Activated naive CD8-positive, alpha-beta T cell treated with anti-CD3 and anti-CD28 coated beads, Interleukin-2, amount 10 ng/mL, durations not matched to agents 7 days and 5 days (primary cell): ENCODE measurements at regions not wholly inside any gene's neighbourhood (a gene's known extent, or its start where the extent isn't known, plus 50 kb on each side); places are given as distances from the start of the nearest gene placed in this dataset.
A peak's percentile ranks its signal among the peaks of the same experiment; 100 is the strongest.

ENCODE experiments used
- ATAC-seq: fragments of 150-1000 bp; cut with Tn5 transposase; one replicate; pipeline ENCODE4 v1.10.0; 2021; ENCODE audit warnings: low read depth, moderate library complexity
- POLR2A ChIA-PET: fragments of 350-600 bp; sonication (Branson Sonifier 250); formaldehyde crosslinking; loops from one replicate; lab custom pipeline; 2021; ENCODE audit warnings: antibody characterized with exemption; lab: Charles Lee
- DNase-seq: peaks from one replicate; pipeline ENCODE4 v3.0.0; 2021
- H3K27ac Mint-ChIP-seq: one replicate; pipeline ENCODE4 v1.8.0; 2022; ENCODE audit warnings: mild to moderate bottlenecking, mixed read lengths
- H3K27me3 Mint-ChIP-seq: one replicate; pipeline ENCODE4 v1.8.0; 2022; ENCODE audit warnings: mild to moderate bottlenecking, moderate library complexity, mixed read lengths
- H3K36me3 Mint-ChIP-seq: one replicate; pipeline ENCODE4 v1.8.0; 2021; ENCODE audit warnings: mild to moderate bottlenecking, mixed read lengths
- H3K4me1 Mint-ChIP-seq: one replicate; pipeline ENCODE4 v1.8.0; 2021; ENCODE audit warnings: mixed read lengths
- H3K4me3 Mint-ChIP-seq: one replicate; pipeline ENCODE4 v1.8.0; 2022; ENCODE audit warnings: mild to moderate bottlenecking, moderate library complexity, mixed read lengths
- H3K9me3 Mint-ChIP-seq: one replicate; pipeline ENCODE4 v1.8.0; 2021; ENCODE audit warnings: mixed read lengths

GRCh38 chr10:31739146-31739545 lies 189.5 kb downstream of the ARHGAP12 start:
- H3K27me3 Mint-ChIP-seq, result peaks cover 2% of the 10 kb centered on the region
- DNase-seq (no peak), ATAC-seq (no peak)
- H3K36me3 Mint-ChIP-seq, result peaks cover 1% of the 10 kb centered on the region
- H3K9me3 Mint-ChIP-seq, result peaks cover 12% of the 10 kb centered on the region
- H3K4me1 Mint-ChIP-seq, result no peaks in the 10 kb centered on the region
- H3K4me3 Mint-ChIP-seq, result no peak overlapping the region
- POLR2A ChIA-PET, result no interaction called here
- no peak overlapping the region for H3K27ac Mint-ChIP-seq

- Mint-ChIP-seq H3K4me1 (no peaks in the 10 kb centered on the region), H3K9me3 (peaks cover 3% of the 10 kb centered on the region), H3K27ac (no peak overlapping the region), H3K36me3 (no peaks in the 10 kb centered on the region), H3K4me3 (no peak overlapping the region), H3K27me3 (peaks cover 17% of the 10 kb centered on the region)
- no peak for DNase-seq
- no peak for ATAC-seq
- POLR2A ChIA-PET, result no interaction called here
Measured at GRCh38 chr10:31731711-31732110, 196.9 kb downstream of the ARHGAP12 start.

- H3K27ac Mint-ChIP-seq, result no peak overlapping the region
- DNase-seq (no peak), ATAC-seq (no peak)
- H3K36me3 Mint-ChIP-seq, result no peaks in the 10 kb centered on the region
- no peaks in the 10 kb centered on the region for H3K4me1 Mint-ChIP-seq
- no peak overlapping the region for H3K4me3 Mint-ChIP-seq
- H3K9me3 Mint-ChIP-seq, result peaks cover 3% of the 10 kb centered on the region
- POLR2A ChIA-PET, result no interaction called here
- peaks cover 17% of the 10 kb centered on the region for H3K27me3 Mint-ChIP-seq
Measured at GRCh38 chr10:31730776-31731175, 197.9 kb downstream of the ARHGAP12 start.

GRCh38 chr10:31728698-31729224 lies 199.9 kb downstream of the ARHGAP12 start:
- H3K4me3 Mint-ChIP-seq, result no peak overlapping the region
- POLR2A ChIA-PET, result interaction anchor here (1.2 kb wide), 1 partner anchor 31 kb away, joined by 10 read pairs; no protein-coding TSS in a partner anchor
- H3K27ac Mint-ChIP-seq, result no peak overlapping the region
- peaks cover 7% of the 10 kb centered on the region for H3K9me3 Mint-ChIP-seq
- peaks cover 18% of the 10 kb centered on the region for H3K27me3 Mint-ChIP-seq
- ATAC-seq (no peak), DNase-seq (no peak)
- H3K4me1 Mint-ChIP-seq, result peaks cover 1% of the 10 kb centered on the region
- peaks cover 3% of the 10 kb centered on the region for H3K36me3 Mint-ChIP-seq

- H3K4me1 Mint-ChIP-seq, result peaks cover 1% of the 10 kb centered on the region
- no peak for DNase-seq
- ATAC-seq, result no peak
- POLR2A ChIA-PET, result no interaction called here
- no peak overlapping the region for H3K4me3 Mint-ChIP-seq
- H3K9me3 Mint-ChIP-seq, result peaks cover 8% of the 10 kb centered on the region
- H3K36me3 Mint-ChIP-seq, result peaks cover 3% of the 10 kb centered on the region
- H3K27ac Mint-ChIP-seq, result no peak overlapping the region
- H3K27me3 Mint-ChIP-seq, result peaks cover 10% of the 10 kb centered on the region
Measured at GRCh38 chr10:31725436-31725835, 203.2 kb downstream of the ARHGAP12 start.

- Mint-ChIP-seq H3K27ac (no peak overlapping the region), H3K4me1 (peaks cover 1% of the 10 kb centered on the region), H3K4me3 (no peak overlapping the region), H3K27me3 (peaks cover 10% of the 10 kb centered on the region), H3K36me3 (peaks cover 3% of the 10 kb centered on the region), H3K9me3 (peaks cover 10% of the 10 kb centered on the region)
- POLR2A ChIA-PET, result no interaction called here
- ATAC-seq, result no peak
- no peak for DNase-seq
Measured at GRCh38 chr10:31724296-31724695, 204.3 kb downstream of the ARHGAP12 start.

- DNase-seq, result no peak
- peaks cover 1% of the 10 kb centered on the region for H3K4me1 Mint-ChIP-seq
- peaks cover 10% of the 10 kb centered on the region for H3K9me3 Mint-ChIP-seq
- no peak overlapping the region for H3K27ac Mint-ChIP-seq
- POLR2A ChIA-PET, result no interaction called here
- no peak for ATAC-seq
- no peak overlapping the region for H3K4me3 Mint-ChIP-seq
- H3K27me3 Mint-ChIP-seq, result peaks cover 9% of the 10 kb centered on the region
- peaks cover 3% of the 10 kb centered on the region for H3K36me3 Mint-ChIP-seq
Measured at GRCh38 chr10:31723106-31723750, 205.4 kb downstream of the ARHGAP12 start.

GRCh38 chr10:31721096-31721495 lies 207.5 kb downstream of the ARHGAP12 start:
- DNase-seq, result no peak
- H3K27ac Mint-ChIP-seq, result no peak overlapping the region
- no peak overlapping the region for H3K4me3 Mint-ChIP-seq
- peaks cover 3% of the 10 kb centered on the region for H3K36me3 Mint-ChIP-seq
- peaks cover 14% of the 10 kb centered on the region for H3K9me3 Mint-ChIP-seq
- POLR2A ChIA-PET, result no interaction called here
- H3K27me3 Mint-ChIP-seq, result peaks cover 12% of the 10 kb centered on the region
- ATAC-seq, result no peak
- peaks cover 3% of the 10 kb centered on the region for H3K4me1 Mint-ChIP-seq

- POLR2A ChIA-PET, result no interaction called here
- DNase-seq (no peak), ATAC-seq (no peak)
- Mint-ChIP-seq H3K36me3 (peaks cover 3% of the 10 kb centered on the region), H3K9me3 (peaks cover 15% of the 10 kb centered on the region), H3K4me1 (peaks cover 3% of the 10 kb centered on the region), H3K4me3 (no peak overlapping the region), H3K27ac (no peak overlapping the region), H3K27me3 (peaks cover 12% of the 10 kb centered on the region)
Measured at GRCh38 chr10:31720546-31720945, 208.1 kb downstream of the ARHGAP12 start.

GRCh38 chr10:31709476-31709875 lies 219.2 kb downstream of the ARHGAP12 start:
- H3K4me3 Mint-ChIP-seq, result no peak overlapping the region
- POLR2A ChIA-PET, result interaction anchor here (0.9 kb wide), 1 partner anchor 388 kb away, joined by 4 read pairs; no protein-coding TSS in a partner anchor
- no peak overlapping the region for H3K27ac Mint-ChIP-seq

GRCh38 chr10:31709028-31709427 lies 219.6 kb downstream of the ARHGAP12 start:
- DNase-seq (no peak), ATAC-seq (no peak)
- no peaks in the 10 kb centered on the region for H3K27me3 Mint-ChIP-seq
- no peak overlapping the region for H3K27ac Mint-ChIP-seq
- no peak overlapping the region for H3K4me3 Mint-ChIP-seq
- POLR2A ChIA-PET, result interaction anchor here (0.9 kb wide), 1 partner anchor 388 kb away, joined by 4 read pairs; no protein-coding TSS in a partner anchor
- peaks cover 11% of the 10 kb centered on the region for H3K36me3 Mint-ChIP-seq
- peaks cover 13% of the 10 kb centered on the region for H3K9me3 Mint-ChIP-seq
- H3K4me1 Mint-ChIP-seq, result peaks cover 15% of the 10 kb centered on the region

More at GRCh38 chr10:31709476-31709875, 219.2 kb downstream of the ARHGAP12 start:
- no peaks in the 10 kb centered on the region for H3K27me3 Mint-ChIP-seq
- DNase-seq (no peak), ATAC-seq (no peak)
- H3K4me1 Mint-ChIP-seq, result peaks cover 15% of the 10 kb centered on the region
- peaks cover 11% of the 10 kb centered on the region for H3K36me3 Mint-ChIP-seq
- H3K9me3 Mint-ChIP-seq, result peaks cover 13% of the 10 kb centered on the region

- peak overlapping the region; percentile 59 for H3K27ac Mint-ChIP-seq
- ATAC-seq (no peak), DNase-seq (no peak)
- no peak overlapping the region for H3K4me3 Mint-ChIP-seq
- POLR2A ChIA-PET, result interaction anchor here (0.9 kb wide), 1 partner anchor 387 kb away, joined by 4 read pairs; no protein-coding TSS in a partner anchor
- H3K27me3 Mint-ChIP-seq, result no peaks in the 10 kb centered on the region
- peaks cover 11% of the 10 kb centered on the region for H3K36me3 Mint-ChIP-seq
- H3K4me1 Mint-ChIP-seq, result peaks cover 15% of the 10 kb centered on the region
- H3K9me3 Mint-ChIP-seq, result peaks cover 12% of the 10 kb centered on the region
Measured at GRCh38 chr10:31708474-31708873, 220.2 kb downstream of the ARHGAP12 start.

GRCh38 chr10:31708046-31708445 lies 220.6 kb downstream of the ARHGAP12 start:
- Mint-ChIP-seq H3K27me3 (no peaks in the 10 kb centered on the region), H3K36me3 (peaks cover 9% of the 10 kb centered on the region), H3K27ac (peak overlapping the region; percentile 89), H3K4me3 (peak overlapping the region; percentile 54), H3K9me3 (peaks cover 12% of the 10 kb centered on the region), H3K4me1 (peaks cover 15% of the 10 kb centered on the region)
- ATAC-seq (peak; percentile 11), DNase-seq (no peak)
- POLR2A ChIA-PET, result interaction anchor here (1.7 kb wide), 1 partner anchor 38 kb away, joined by 5 read pairs; no protein-coding TSS in a partner anchor
